Fibroblast of upper back skin (primary cell): ENCODE measurements at regions not wholly inside any gene's neighbourhood (a gene's known extent, or its start where the extent isn't known, plus 50 kb on each side); places are given as distances from the start of the nearest gene placed in this dataset.

Source experiments
- DNase-seq: peaks from one replicate; pipeline ENCODE4 v3.0.0-alpha.2; 2013

- no peak for DNase-seq
These were observed 324.4 kb downstream of the CENPC start for GRCh38 chr4:67220861-67221260.

GRCh38 chr4:67218883-67219282 lies 326.4 kb downstream of the CENPC start:
- DNase-seq: no peak

- DNase-seq: no peak
These were observed 337.3 kb downstream of the CENPC start for GRCh38 chr4:67207941-67208441.

GRCh38 chr4:67204441-67204840 lies 340.9 kb downstream of the CENPC start:
- no peak for DNase-seq

GRCh38 chr4:67201334-67201733 lies 344.0 kb downstream of the CENPC start:
- DNase-seq: no peak

- DNase-seq: peak; percentile 14
These were observed 346.6 kb downstream of the CENPC start for GRCh38 chr4:67198727-67199126.

GRCh38 chr4:67167849-67168248 lies 377.5 kb downstream of the CENPC start:
- DNase-seq: no peak

GRCh38 chr4:67162690-67163089 lies 382.6 kb downstream of the CENPC start:
- DNase-seq: no peak

GRCh38 chr4:67161311-67161710 lies 384.0 kb downstream of the CENPC start:
- DNase-seq: no peak

- no peak for DNase-seq
These were observed 384.9 kb downstream of the CENPC start for GRCh38 chr4:67160394-67160793.

GRCh38 chr4:67158666-67159065 lies 386.6 kb downstream of the CENPC start:
- no peak for DNase-seq

- no peak for DNase-seq
These were observed 392.3 kb downstream of the CENPC start for GRCh38 chr4:67152976-67153375.

- no peak for DNase-seq
These were observed 393.6 kb downstream of the CENPC start for GRCh38 chr4:67151376-67152343.

GRCh38 chr4:67141586-67141985 lies 403.7 kb downstream of the CENPC start:
- DNase-seq: no peak

GRCh38 chr4:67134616-67135015 lies 410.7 kb downstream of the CENPC start:
- no peak for DNase-seq

- DNase-seq: no peak
These were observed 412.1 kb downstream of the CENPC start for GRCh38 chr4:67133162-67133561.

GRCh38 chr4:67131224-67131623 lies 414.1 kb downstream of the CENPC start:
- peak; percentile 0 for DNase-seq

GRCh38 chr4:67130411-67130810 lies 414.9 kb downstream of the CENPC start:
- DNase-seq: no peak

GRCh38 chr4:67126570-67126969 lies 418.7 kb downstream of the CENPC start:
- DNase-seq: no peak

GRCh38 chr4:67125636-67126514 lies 419.4 kb downstream of the CENPC start:
- DNase-seq: peak; percentile 2

- DNase-seq: no peak
These were observed 420.6 kb downstream of the CENPC start for GRCh38 chr4:67124716-67125115.

- no peak for DNase-seq
These were observed 423.3 kb downstream of the CENPC start for GRCh38 chr4:67122029-67122428.

- no peak for DNase-seq
These were observed 424.9 kb downstream of the CENPC start for GRCh38 chr4:67120369-67120768.

- no peak for DNase-seq
These were observed 436.0 kb downstream of the CENPC start for GRCh38 chr4:67109276-67109675.
